Motor neuron (in vitro differentiated cells): ENCODE measurements at regions not wholly inside any gene's neighbourhood (a gene's known extent, or its start where the extent isn't known, plus 50 kb on each side); places are given as distances from the start of the nearest gene placed in this dataset.
"Not testable (repeated sequence)": the region's sequence is repeated elsewhere in the genome, so short reads cannot be mapped to it uniquely, and the experiment has no call there.

ENCODE experiments used
- ATAC-seq, 8 experiments: fragments of 200-7000 bp; cut with Tn5 transposase; replicated peaks in 6 of 8; 2 replicates each; pipeline ENCODE4 v1.8.0; 2021; ENCODE audit warnings: mild to moderate bottlenecking in 8 of 8, moderate library complexity in 8 of 8
- H3K27ac ChIP-seq, 2 donors: fragments of 250-450 bp; sonication (Bioruptor Pico); 2 replicates each; pipeline ENCODE4 v1.9.0; 2021; ENCODE audit warnings: antibody characterized with exemption in 2 of 2, mild to moderate bottlenecking in 2 of 2, moderate library complexity in 1 of 2
- H3K4me1 ChIP-seq, 2 donors: fragments of 250-450 bp; sonication (Bioruptor Pico); replicated peaks in 1 of 2; 2 replicates each; pipeline ENCODE4 v1.6.1; 2021; ENCODE audit warnings: antibody characterized with exemption in 2 of 2, mild to moderate bottlenecking in 2 of 2, moderate library complexity in 1 of 2
- H3K4me3 ChIP-seq, 5 donors: fragments of 250-450 bp; sonication (Bioruptor Pico); 2 replicates each; pipeline ENCODE4 v1.9.0; 2021; ENCODE audit warnings: antibody characterized with exemption in 5 of 5, mild to moderate bottlenecking in 5 of 5, moderate library complexity in 4 of 5
- WGBS, 10 experiments: fragments of 450-650 bp; shearing (Covaris generic); methylation state at CpG; one replicate each; pipeline ENCODE4 v1.0.0; 2022; 5-methylcytosine and 5-hydroxymethylcytosine counted together
- in situ Hi-C, 9 experiments: fragments of 400-800 bp; cut with MboI; loops; one replicate each; pipeline ENCODE4 v1.15.0; 2021; ENCODE audit warnings: low sequenced_read_pairs in 9 of 9, low pct_unique_long_range_greater_than_20kb in 2 of 9; ENCODE audit not compliant: unreplicated experiment in 9 of 9

GRCh38 chr5:159658266-159658925 lies 257.9 kb upstream of the ADRA1B start:
- ATAC-seq = peak in 1 of 8 experiments; percentile 13
- Histone ChIP-seq H3K27ac (no peak overlapping the region), H3K4me3 (no peak overlapping the region), H3K4me1 (no peaks in the 10 kb centered on the region)
- in situ Hi-C loops = no loop called here
- 32 to 100% (median 80%) methylated on average over 1 to 10 of the region's 10 CpGs; no CpG with 5 or more reads in 1 of the 10 experiments for WGBS, 10 experiments

DNA sequence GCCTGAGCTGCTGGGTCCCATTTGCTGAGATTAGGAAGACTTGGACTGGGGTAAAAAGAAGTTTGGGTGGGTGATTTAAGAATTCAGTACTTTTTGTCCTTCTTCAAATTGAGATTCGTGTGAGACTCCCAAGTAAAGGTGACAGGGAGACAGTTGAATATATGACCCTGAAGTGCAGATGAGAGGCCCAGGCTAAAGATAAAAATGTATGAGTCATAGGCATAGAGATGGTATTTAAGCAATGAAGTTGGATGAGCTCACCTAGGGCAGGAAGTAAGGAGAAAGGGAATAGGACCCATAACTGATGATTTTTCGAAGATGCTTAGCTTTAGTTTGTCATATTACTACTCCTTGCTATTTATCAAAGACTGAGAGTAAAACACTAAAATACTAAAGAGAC lies 255.9 kb upstream of the ADRA1B start:
- 40 to 93% (median 60%) methylated on average over 1 to 2 of the region's 2 CpGs; no CpG with 5 or more reads in 1 of the 10 experiments for WGBS, 10 experiments
- Histone ChIP-seq H3K4me3 (no peak overlapping the region), H3K4me1 (no peaks in the 10 kb centered on the region), H3K27ac (no peak overlapping the region)
- ATAC-seq = peak in 5 of 8 experiments; percentile 17 to 87 (median 51)
- in situ Hi-C loops = no loop called here

- in situ Hi-C loops = no loop called here
- Histone ChIP-seq H3K4me3 (no peak overlapping the region), H3K4me1 (no peaks in the 10 kb centered on the region), H3K27ac (no peak overlapping the region)
- WGBS, 10 experiments = 40 to 100% (median 95%) methylated on average over 1 of the region's 1 CpG; no CpG with 5 or more reads in 4 of the 10 experiments
- peak in 2 of 8 experiments; percentile 20 to 30 for ATAC-seq
Observed at GRCh38 chr5:159663986-159664385, 252.3 kb upstream of the ADRA1B start.

DNA sequence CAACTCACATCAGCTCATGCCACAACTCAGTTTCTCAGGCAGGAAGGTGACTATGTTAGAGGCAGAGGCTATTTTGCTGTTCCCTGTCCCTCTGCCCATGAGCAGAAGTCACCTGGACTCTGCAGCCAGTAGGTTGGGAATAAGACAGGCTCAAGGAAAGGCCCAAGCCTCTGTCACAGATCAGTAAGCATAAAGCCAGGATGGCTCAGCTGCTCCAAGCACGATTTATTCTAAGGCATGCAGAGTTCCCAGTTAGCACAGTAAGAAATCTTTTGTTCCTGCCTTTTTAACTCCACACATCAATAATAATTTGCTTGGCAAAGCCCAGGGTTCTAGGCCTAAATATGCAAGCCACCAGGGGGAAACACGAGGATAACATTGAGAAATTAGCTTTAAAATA lies 249.0 kb upstream of the ADRA1B start:
- in situ Hi-C loops = no loop called here
- no peak for ATAC-seq
- Histone ChIP-seq H3K4me3 (no peak overlapping the region), H3K4me1 (no peaks in the 10 kb centered on the region), H3K27ac (no peak overlapping the region)
- 0 to 83% (median 56%) methylated on average over 1 to 2 of the region's 2 CpGs; no CpG with 5 or more reads in 3 of the 10 experiments for WGBS, 10 experiments

DNA sequence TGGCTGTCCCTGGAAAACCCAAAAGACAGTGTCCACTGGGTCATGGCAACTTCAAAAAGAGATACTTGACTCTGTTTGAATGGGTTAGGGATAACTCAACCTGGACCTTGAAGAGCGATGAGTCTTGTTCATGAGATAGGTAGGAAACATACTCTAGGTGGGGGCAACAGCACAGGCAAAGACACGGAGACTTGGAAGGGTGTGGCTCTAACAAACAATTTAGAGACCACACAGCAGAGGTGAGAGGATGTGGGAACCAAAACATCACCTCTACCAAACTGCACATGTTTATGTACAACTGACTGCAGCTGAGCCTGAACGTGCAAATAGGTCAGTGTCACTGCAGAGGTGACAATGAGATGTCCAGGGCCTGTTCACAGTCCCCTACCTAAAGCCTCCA lies 247.7 kb upstream of the ADRA1B start:
- in situ Hi-C loops = no loop called here
- Histone ChIP-seq H3K4me1 (no peaks in the 10 kb centered on the region), H3K27ac (no peak overlapping the region), H3K4me3 (no peak overlapping the region)
- ATAC-seq = no peak
- WGBS, 10 experiments = 23 to 80% (median 65%) methylated on average over 1 to 3 of the region's 3 CpGs; no CpG with 5 or more reads in 4 of the 10 experiments

DNA sequence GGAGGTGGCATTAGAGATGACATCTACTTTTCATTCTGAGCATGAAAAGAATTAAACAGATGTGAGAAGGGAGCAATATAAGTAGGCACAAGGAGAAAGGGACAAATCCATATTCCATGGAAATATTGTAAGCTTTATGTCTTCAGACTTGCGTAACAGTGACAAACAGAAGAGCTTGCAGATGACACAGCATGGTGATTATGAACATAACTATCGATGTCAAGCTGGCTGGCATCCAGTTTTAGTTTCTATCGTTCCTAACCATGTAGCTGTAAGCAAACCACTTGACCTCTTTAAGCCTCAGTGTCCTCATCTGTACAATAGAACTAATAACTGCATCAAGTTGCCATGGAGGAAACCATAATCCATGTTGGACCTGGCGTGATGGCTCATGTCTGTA lies 246.7 kb upstream of the ADRA1B start:
- in situ Hi-C loops = no loop called here
- no peak for ATAC-seq
- Histone ChIP-seq H3K27ac (no peak overlapping the region), H3K4me1 (no peaks in the 10 kb centered on the region), H3K4me3 (no peak overlapping the region)
- 50 to 100% (median 86%) methylated on average over 1 to 4 of the region's 4 CpGs; no CpG with 5 or more reads in 2 of the 10 experiments for WGBS, 10 experiments

DNA sequence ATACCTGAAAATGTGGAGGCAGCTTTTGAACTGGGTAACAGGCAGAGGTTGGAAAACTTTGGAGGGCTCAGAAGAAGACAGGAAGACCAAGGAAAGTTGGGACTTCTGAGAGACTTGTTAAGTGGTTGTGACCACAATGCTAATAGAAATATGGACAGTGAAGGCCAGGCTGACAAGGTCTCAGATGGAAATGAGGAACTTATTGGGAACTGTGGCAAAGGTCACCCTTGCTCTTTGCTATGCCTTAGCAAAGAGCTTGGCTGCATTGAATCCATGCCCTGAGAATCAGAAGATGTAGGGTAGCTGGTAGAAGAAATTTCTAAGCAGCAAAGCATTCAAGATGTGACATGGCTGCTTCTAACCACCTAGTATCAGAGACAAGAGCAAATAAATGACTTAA lies 244.4 kb upstream of the ADRA1B start:
- in situ Hi-C loops = no loop called here

DNA sequence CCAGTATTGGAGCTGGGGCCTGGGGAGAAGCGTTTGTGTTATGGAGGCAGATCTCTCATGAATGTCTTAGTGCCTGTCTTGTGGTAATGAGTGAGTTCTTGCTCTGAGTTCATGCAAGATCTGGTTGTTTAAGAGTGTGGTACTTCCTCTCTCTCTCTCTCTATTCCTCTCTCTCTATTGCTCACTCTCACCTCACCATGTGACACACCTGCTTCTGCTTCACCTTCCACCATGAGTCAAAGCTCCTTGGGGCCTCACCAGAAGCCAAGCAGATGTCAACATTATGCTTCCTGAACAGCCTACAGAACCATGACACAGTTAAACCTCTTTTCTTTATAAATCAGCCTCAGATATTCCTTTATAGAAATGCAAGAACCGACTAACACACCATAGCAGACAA lies 242.7 kb upstream of the ADRA1B start:
- in situ Hi-C loops = no loop called here
- no peak for ATAC-seq
- WGBS, 10 experiments = 0 to 100% (median 62%) methylated on average over 1 to 2 of the region's 2 CpGs; no CpG with 5 or more reads in 3 of the 10 experiments
- H3K4me1 ChIP-seq = no peaks in the 10 kb centered on the region
- no peak overlapping the region for H3K27ac ChIP-seq
- no peak overlapping the region for H3K4me3 ChIP-seq

More for the DNA sequence above, 244.4 kb upstream of the ADRA1B start:
- no peaks in the 10 kb centered on the region for H3K4me1 ChIP-seq
- H3K4me3 ChIP-seq = no peak overlapping the region
- no peak overlapping the region for H3K27ac ChIP-seq
- no peak for ATAC-seq

DNA sequence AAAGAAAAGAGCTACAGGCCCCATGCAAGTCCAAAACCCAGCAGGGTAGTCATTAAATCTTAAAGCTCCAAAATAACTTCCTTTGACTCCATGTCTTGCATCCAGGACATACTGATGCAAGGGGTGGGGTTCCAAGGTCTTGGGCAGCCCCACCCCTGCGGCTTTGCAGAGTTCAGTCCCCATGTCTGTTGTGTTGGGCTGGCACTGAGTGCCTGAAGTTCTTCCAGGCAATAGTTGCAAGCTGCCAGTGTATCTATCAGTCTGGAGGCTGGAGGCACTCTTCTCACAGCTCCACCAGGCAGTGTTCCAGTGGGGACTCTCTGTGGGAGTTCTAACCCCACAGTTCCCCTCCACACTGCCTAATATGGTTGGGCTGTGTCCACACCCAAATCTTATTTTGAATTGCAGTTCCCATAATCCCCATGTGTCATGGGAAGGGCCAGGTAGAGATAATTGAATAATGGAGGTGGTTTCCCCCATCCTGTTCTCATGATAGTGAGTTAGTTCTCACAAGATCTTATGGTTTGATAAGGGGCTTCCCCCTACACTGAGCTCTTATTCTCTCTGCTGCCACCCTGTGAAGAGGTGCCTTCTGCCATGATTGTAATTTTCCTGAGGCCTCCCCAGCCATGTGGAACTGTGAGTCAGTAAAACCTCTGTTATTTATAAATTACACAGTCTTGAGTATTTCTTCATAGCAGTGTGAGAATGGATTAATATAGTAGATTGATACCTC lies 237.5 kb upstream of the ADRA1B start:
- H3K4me3 ChIP-seq = no peak overlapping the region
- in situ Hi-C loops = no loop called here
- no peak overlapping the region for H3K27ac ChIP-seq
- peak in 2 of 8 experiments; percentile 67 to 86 for ATAC-seq
- 0 to 17% (median 14%) methylated on average over 1 of the region's 1 CpG; no CpG with 5 or more reads in 6 of the 10 experiments for WGBS, 10 experiments
- H3K4me1 ChIP-seq = no peaks in the 10 kb centered on the region

DNA sequence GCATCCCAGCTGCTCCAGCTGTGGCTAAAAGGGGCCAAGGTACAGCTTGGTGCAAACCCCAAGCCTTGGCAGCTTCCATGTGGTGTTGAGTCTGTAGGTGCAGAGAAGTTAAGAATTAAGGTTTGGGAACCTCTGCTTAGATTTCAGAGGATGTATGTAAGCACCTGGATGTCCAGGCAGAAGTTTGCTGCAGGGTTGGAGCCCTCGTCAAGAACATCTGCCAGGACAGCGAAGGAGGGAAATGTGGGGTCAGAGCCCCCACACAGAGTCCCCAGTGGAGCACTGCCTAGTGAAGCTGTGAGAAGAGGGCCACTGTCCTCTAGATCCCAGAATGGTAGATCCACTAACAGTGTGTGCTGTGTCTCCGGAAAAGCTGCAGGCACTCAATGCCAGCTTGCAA lies 236.2 kb upstream of the ADRA1B start:
- H3K4me3 ChIP-seq = no peak overlapping the region
- no peak overlapping the region for H3K27ac ChIP-seq
- ATAC-seq = no peak
- in situ Hi-C loops = no loop called here
- H3K4me1 ChIP-seq = no peaks in the 10 kb centered on the region
- WGBS, 10 experiments = 80 to 95% methylated on average over 1 to 3 of the region's 3 CpGs; no CpG with 5 or more reads in 8 of the 10 experiments

- Histone ChIP-seq H3K27ac (no peak overlapping the region), H3K4me1 (no peaks in the 10 kb centered on the region), H3K4me3 (no peak overlapping the region)
- no peak for ATAC-seq
- in situ Hi-C loops = no loop called here
Observed at GRCh38 chr5:159681661-159682060, 234.6 kb upstream of the ADRA1B start.

- Histone ChIP-seq H3K27ac (no peak overlapping the region), H3K4me3 (no peak overlapping the region), H3K4me1 (no peaks in the 10 kb centered on the region)
- in situ Hi-C loops = no loop called here
- no peak for ATAC-seq
- WGBS, 10 experiments = 20 to 100% (median 82%) methylated on average over 1 to 2 of the region's 2 CpGs; no CpG with 5 or more reads in 2 of the 10 experiments
Observed at GRCh38 chr5:159682623-159683022, 233.7 kb upstream of the ADRA1B start.

GRCh38 chr5:159687892-159688291 lies 228.4 kb upstream of the ADRA1B start:
- H3K4me1 ChIP-seq, H3K27ac ChIP-seq, H3K4me3 ChIP-seq, ATAC-seq, in situ Hi-C loops: not testable (repeated sequence)
